Transverse colon (tissue), 4 donors: ENCODE measurements at regions not wholly inside any gene's neighbourhood (a gene's known extent, or its start where the extent isn't known, plus 50 kb on each side); places are given as distances from the start of the nearest gene placed in this dataset.

Experiments used
- EP300 ChIP-seq: sonication (generic); formaldehyde crosslinking; IDR thresholded peaks from one replicate; pipeline ENCODE4 v1.6.1; 2017; ENCODE audit warnings: antibody characterized with exemption, low read depth
- POLR2A ChIP-seq: fragments of 450-650 bp; IDR thresholded peaks from one replicate; pipeline ENCODE4 v1.6.1; 2016; ENCODE audit warnings: antibody characterized with exemption, mild to moderate bottlenecking, moderate library complexity
- POLR2AphosphoS5 ChIP-seq, 3 donors: sonication (generic); formaldehyde crosslinking; IDR thresholded peaks; one replicate each; pipeline ENCODE4 v1.6.1; 2016; ENCODE audit warnings: antibody characterized with exemption in 3 of 3
- TF ChIP-seq, protein P1 (sequence below), 5 experiments: fragments of 200-600 bp in 3 of 5; fragments of 450-650 bp in 2 of 5; sonication (generic) in 3 of 5; IDR thresholded peaks; 1 replicate in 2 of 5; 2 replicates in 3 of 5; pipeline ENCODE4 v1.5.1; 2016 to 2017; ENCODE audit warnings: antibody characterized with exemption in 5 of 5, inconsistent platforms in 3 of 5, mild to moderate bottlenecking in 2 of 5, moderate library complexity in 1 of 5

DNA sequence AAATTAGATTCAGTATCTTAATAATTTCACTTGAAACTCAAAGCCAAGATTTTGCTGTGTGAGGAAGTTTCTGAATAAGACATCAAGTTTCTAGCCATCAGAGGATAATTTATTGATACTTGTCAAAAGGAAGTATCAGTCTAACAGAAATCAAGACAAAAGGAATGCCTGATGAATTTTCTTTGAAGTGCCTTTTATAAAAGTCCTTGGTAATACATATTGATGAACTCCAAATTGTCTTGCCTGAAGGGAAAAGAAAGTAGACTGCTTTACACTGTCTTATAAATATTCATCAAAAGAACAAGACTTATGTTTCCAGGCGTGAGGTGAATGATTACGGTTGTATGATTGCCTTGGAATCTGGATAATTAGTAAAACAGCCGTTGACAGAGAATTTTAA is 986.0 kb upstream of the MAP3K7 start:
- TF ChIP-seq POLR2A (no peak), POLR2AphosphoS5 (IDR thresholded peaks at IDR 0.05) (no peak), EP300 (no peak)
- TF ChIP-seq, protein P1, sequence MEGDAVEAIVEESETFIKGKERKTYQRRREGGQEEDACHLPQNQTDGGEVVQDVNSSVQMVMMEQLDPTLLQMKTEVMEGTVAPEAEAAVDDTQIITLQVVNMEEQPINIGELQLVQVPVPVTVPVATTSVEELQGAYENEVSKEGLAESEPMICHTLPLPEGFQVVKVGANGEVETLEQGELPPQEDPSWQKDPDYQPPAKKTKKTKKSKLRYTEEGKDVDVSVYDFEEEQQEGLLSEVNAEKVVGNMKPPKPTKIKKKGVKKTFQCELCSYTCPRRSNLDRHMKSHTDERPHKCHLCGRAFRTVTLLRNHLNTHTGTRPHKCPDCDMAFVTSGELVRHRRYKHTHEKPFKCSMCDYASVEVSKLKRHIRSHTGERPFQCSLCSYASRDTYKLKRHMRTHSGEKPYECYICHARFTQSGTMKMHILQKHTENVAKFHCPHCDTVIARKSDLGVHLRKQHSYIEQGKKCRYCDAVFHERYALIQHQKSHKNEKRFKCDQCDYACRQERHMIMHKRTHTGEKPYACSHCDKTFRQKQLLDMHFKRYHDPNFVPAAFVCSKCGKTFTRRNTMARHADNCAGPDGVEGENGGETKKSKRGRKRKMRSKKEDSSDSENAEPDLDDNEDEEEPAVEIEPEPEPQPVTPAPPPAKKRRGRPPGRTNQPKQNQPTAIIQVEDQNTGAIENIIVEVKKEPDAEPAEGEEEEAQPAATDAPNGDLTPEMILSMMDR (IDR thresholded peaks at IDR 0.05) = no peak
